Neuronal stem cell (in vitro differentiated cells): ENCODE measurements at regions not wholly inside any gene's neighbourhood (a gene's known extent, or its start where the extent isn't known, plus 50 kb on each side); places are given as distances from the start of the nearest gene placed in this dataset.

Experiments used
- DNase-seq: peaks from one replicate; pipeline ENCODE4 v3.0.0-alpha.2; 2013; ENCODE audit warnings: low spot score
- H2AFZ ChIP-seq: one replicate; pipeline ENCODE4 v1.6.1; 2013; ENCODE audit warnings: mild to moderate bottlenecking, low read length, inconsistent platforms
- H2AK5ac ChIP-seq: 2 replicates; pipeline ENCODE4 v1.6.1; 2013; ENCODE audit warnings: low read depth, mild to moderate bottlenecking, inconsistent platforms, low read length, moderate library complexity, mixed read lengths
- H2BK120ac ChIP-seq: 2 replicates; pipeline ENCODE4 v1.6.1; 2013; ENCODE audit warnings: low read depth, mild to moderate bottlenecking, inconsistent platforms, low read length, moderate library complexity, mixed read lengths
- H2BK12ac ChIP-seq: one replicate; pipeline ENCODE4 v1.6.1; 2013; ENCODE audit warnings: low read length, inconsistent platforms
- H2BK15ac ChIP-seq: 2 replicates; pipeline ENCODE4 v1.6.1; 2013; ENCODE audit warnings: mild to moderate bottlenecking, low read length, inconsistent platforms, mixed read lengths
- H2BK5ac ChIP-seq: one replicate; pipeline ENCODE4 v1.6.1; 2013; ENCODE audit warnings: inconsistent platforms, mild to moderate bottlenecking, low read length, moderate library complexity
- H3K14ac ChIP-seq: one replicate; pipeline ENCODE4 v1.6.1; 2013; ENCODE audit warnings: low read length, inconsistent platforms
- H3K18ac ChIP-seq: 2 replicates; pipeline ENCODE4 v1.6.1; 2013; ENCODE audit warnings: low read length, inconsistent platforms
- H3K23ac ChIP-seq: 2 replicates; pipeline ENCODE4 v1.6.1; 2013; ENCODE audit warnings: low read depth, mild to moderate bottlenecking, mixed read lengths, low read length, inconsistent platforms; ENCODE audit not compliant: poor library complexity
- H3K27ac ChIP-seq: replicated peaks from 3 replicates; pipeline ENCODE4 v1.5.1; 2013; ENCODE audit warnings: low read length, inconsistent platforms
- H3K27me3 ChIP-seq, 3 experiments: 2 replicates each; pipeline ENCODE4 v1.6.1; 2013; ENCODE audit warnings: low read length in 3 of 3, mild to moderate bottlenecking in 2 of 3, inconsistent platforms in 1 of 3, low read depth in 1 of 3, mixed read lengths in 1 of 3, moderate library complexity in 1 of 3; ENCODE audit not compliant: control insufficient read depth in 3 of 3, insufficient read depth in 3 of 3
- H3K36me3 ChIP-seq, 2 donors: replicated peaks in 1 of 2; 2 replicates each; pipeline ENCODE4 v1.6.1; 2013; ENCODE audit warnings: low read length in 2 of 2; ENCODE audit not compliant: control insufficient read depth in 2 of 2, insufficient read depth in 2 of 2
- H3K4ac ChIP-seq: 2 replicates; pipeline ENCODE4 v1.6.1; 2013; ENCODE audit warnings: inconsistent platforms, mild to moderate bottlenecking, low read length, moderate library complexity
- H3K4me1 ChIP-seq, 2 donors: 1 replicate in 1 of 2; 2 replicates in 1 of 2; pipeline ENCODE4 v1.6.1; 2013; ENCODE audit warnings: low read length in 2 of 2, low read depth in 1 of 2; ENCODE audit not compliant: control insufficient read depth in 2 of 2, insufficient read depth in 1 of 2
- H3K4me2 ChIP-seq: one replicate; pipeline ENCODE4 v1.6.1; 2013; ENCODE audit warnings: mild to moderate bottlenecking, low read length, inconsistent platforms; ENCODE audit not compliant: insufficient read depth, poor library complexity, severe bottlenecking
- H3K4me3 ChIP-seq, 2 donors: 2 replicates each; pipeline ENCODE4 v1.5.1; 2013; ENCODE audit warnings: low read length in 2 of 2, mild to moderate bottlenecking in 2 of 2, inconsistent platforms in 1 of 2, moderate library complexity in 1 of 2
- H3K79me1 ChIP-seq: one replicate; pipeline ENCODE4 v1.6.1; 2013; ENCODE audit warnings: low read depth, mild to moderate bottlenecking, inconsistent platforms, low read length, moderate library complexity
- H3K9ac ChIP-seq: one replicate; pipeline ENCODE4 v1.6.1; 2013; ENCODE audit warnings: mild to moderate bottlenecking, low read depth, low read length, inconsistent platforms; ENCODE audit not compliant: poor library complexity
- H3K9me3 ChIP-seq, 2 donors: replicated peaks in 1 of 2; 2 replicates each; pipeline versions ENCODE3 to v1.6.1; 2013; ENCODE audit warnings: low read length in 2 of 2, mild to moderate bottlenecking in 2 of 2, inconsistent platforms in 1 of 2, low read depth in 1 of 2, mixed read lengths in 1 of 2, moderate library complexity in 1 of 2; ENCODE audit not compliant: control insufficient read depth in 2 of 2, insufficient read depth in 1 of 2
- H4K8ac ChIP-seq: one replicate; pipeline ENCODE4 v1.6.1; 2013; ENCODE audit warnings: low read depth, mild to moderate bottlenecking, inconsistent platforms, low read length, moderate library complexity
- H4K91ac ChIP-seq: one replicate; pipeline ENCODE4 v1.6.1; 2013; ENCODE audit warnings: low read length, low read depth, mild to moderate bottlenecking, inconsistent platforms; ENCODE audit not compliant: poor library complexity
- WGBS, 2 donors: extraction: QIAGEN DNeasy Blood & Tissue Kit; methylation state at CpG; one replicate each; pipeline ENCODE4 v1.1.7; 2013; ENCODE audit warnings: missing lambda C conversion rate in 2 of 2, mixed read lengths in 1 of 2; ENCODE audit not compliant: insufficient read length in 2 of 2, insufficient replicate concordance in 1 of 2; ENCODE audit errors: extremely low coverage in 2 of 2; 5-methylcytosine and 5-hydroxymethylcytosine counted together

GRCh38 chr6:114989279-114989964 lies 646.6 kb upstream of the HS3ST5 start:
- Histone ChIP-seq H3K79me1 (no peaks in the 10 kb centered on the region), H3K9ac (no peak overlapping the region), H2BK5ac (no peak overlapping the region), H3K36me3 (no peaks in the 10 kb centered on the region), H4K91ac (no peak overlapping the region), H3K18ac (no peak overlapping the region), H3K9me3 (no peaks in the 10 kb centered on the region), H3K23ac (no peak overlapping the region), H3K4me3 (no peak overlapping the region), H3K4me2 (no peak overlapping the region), H3K27me3 (no peaks in the 10 kb centered on the region), H3K27ac (no peak overlapping the region), H2AFZ (no peak overlapping the region), H2BK12ac (no peak overlapping the region), H2AK5ac (no peak overlapping the region), H2BK15ac (no peak overlapping the region), H4K8ac (no peak overlapping the region), H3K4ac (no peak overlapping the region), H2BK120ac (no peak overlapping the region), H3K4me1 (no peaks in the 10 kb centered on the region), H3K14ac (no peak overlapping the region)
- WGBS, 2 donors, result no CpG with 5 or more reads among the region's 5 CpGs
- no peak for DNase-seq

GRCh38 chr6:114987281-114987680 lies 644.5 kb upstream of the HS3ST5 start:
- Histone ChIP-seq H3K18ac (no peak overlapping the region), H2AK5ac (no peak overlapping the region), H3K27me3 (no peaks in the 10 kb centered on the region), H3K9me3 (no peaks in the 10 kb centered on the region), H3K36me3 (no peaks in the 10 kb centered on the region), H3K14ac (no peak overlapping the region), H2BK5ac (no peak overlapping the region), H3K23ac (no peak overlapping the region), H2BK15ac (no peak overlapping the region), H4K8ac (no peak overlapping the region), H2BK12ac (no peak overlapping the region), H2AFZ (no peak overlapping the region), H3K27ac (no peak overlapping the region), H3K4me1 (no peaks in the 10 kb centered on the region), H3K79me1 (no peaks in the 10 kb centered on the region), H2BK120ac (no peak overlapping the region), H3K4ac (no peak overlapping the region), H3K4me2 (no peak overlapping the region), H4K91ac (no peak overlapping the region), H3K9ac (no peak overlapping the region), H3K4me3 (no peak overlapping the region)
- DNase-seq, result no peak
- no CpG with 5 or more reads among the region's 2 CpGs for WGBS, 2 donors

- Histone ChIP-seq H3K4me3 (no peak overlapping the region), H3K27me3 (no peaks in the 10 kb centered on the region), H2AFZ (no peak overlapping the region), H3K9ac (no peak overlapping the region), H4K91ac (no peak overlapping the region), H2BK5ac (no peak overlapping the region), H3K4me2 (no peak overlapping the region), H3K14ac (no peak overlapping the region), H3K79me1 (no peaks in the 10 kb centered on the region), H2BK12ac (no peak overlapping the region), H3K9me3 (no peaks in the 10 kb centered on the region), H3K27ac (no peak overlapping the region), H3K36me3 (no peaks in the 10 kb centered on the region), H4K8ac (no peak overlapping the region), H2AK5ac (no peak overlapping the region), H2BK15ac (no peak overlapping the region), H3K18ac (no peak overlapping the region), H3K4me1 (no peaks in the 10 kb centered on the region), H2BK120ac (no peak overlapping the region), H3K4ac (no peak overlapping the region), H3K23ac (no peak overlapping the region)
- no CpG with 5 or more reads among the region's 1 CpG for WGBS, 2 donors
- no peak for DNase-seq
Measured at GRCh38 chr6:114955363-114955762, 612.5 kb upstream of the HS3ST5 start.

- H3K79me1 ChIP-seq, result no peaks in the 10 kb centered on the region
- no peak overlapping the region for H3K23ac ChIP-seq
- no peak overlapping the region for H3K4me2 ChIP-seq
- no peak overlapping the region for H4K91ac ChIP-seq
- H2BK5ac ChIP-seq, result no peak overlapping the region
- H2AFZ ChIP-seq, result no peak overlapping the region
- no peak overlapping the region for H3K9ac ChIP-seq
- H3K14ac ChIP-seq, result no peak overlapping the region
- no peak for DNase-seq
- no peaks in the 10 kb centered on the region for H3K9me3 ChIP-seq
- no peaks in the 10 kb centered on the region for H3K4me1 ChIP-seq
- no peak overlapping the region for H2BK12ac ChIP-seq
- no peak overlapping the region for H3K4ac ChIP-seq
- H3K27ac ChIP-seq, result no peak overlapping the region
- no peak overlapping the region for H2BK120ac ChIP-seq
- H3K4me3 ChIP-seq, result no peak overlapping the region
- H4K8ac ChIP-seq, result no peak overlapping the region
- WGBS, 2 donors, result no CpG with 5 or more reads among the region's 3 CpGs
- no peaks in the 10 kb centered on the region for H3K27me3 ChIP-seq
- H2AK5ac ChIP-seq, result no peak overlapping the region
- no peaks in the 10 kb centered on the region for H3K36me3 ChIP-seq
- H2BK15ac ChIP-seq, result no peak overlapping the region
- no peak overlapping the region for H3K18ac ChIP-seq
Measured at GRCh38 chr6:114952229-114952628, 609.4 kb upstream of the HS3ST5 start.
